ENCODE measurements at regions not wholly inside any gene's neighbourhood (a gene's known extent, or its start where the extent isn't known, plus 50 kb on each side); places are given as distances from the start of the nearest gene placed in this dataset.

DNA sequence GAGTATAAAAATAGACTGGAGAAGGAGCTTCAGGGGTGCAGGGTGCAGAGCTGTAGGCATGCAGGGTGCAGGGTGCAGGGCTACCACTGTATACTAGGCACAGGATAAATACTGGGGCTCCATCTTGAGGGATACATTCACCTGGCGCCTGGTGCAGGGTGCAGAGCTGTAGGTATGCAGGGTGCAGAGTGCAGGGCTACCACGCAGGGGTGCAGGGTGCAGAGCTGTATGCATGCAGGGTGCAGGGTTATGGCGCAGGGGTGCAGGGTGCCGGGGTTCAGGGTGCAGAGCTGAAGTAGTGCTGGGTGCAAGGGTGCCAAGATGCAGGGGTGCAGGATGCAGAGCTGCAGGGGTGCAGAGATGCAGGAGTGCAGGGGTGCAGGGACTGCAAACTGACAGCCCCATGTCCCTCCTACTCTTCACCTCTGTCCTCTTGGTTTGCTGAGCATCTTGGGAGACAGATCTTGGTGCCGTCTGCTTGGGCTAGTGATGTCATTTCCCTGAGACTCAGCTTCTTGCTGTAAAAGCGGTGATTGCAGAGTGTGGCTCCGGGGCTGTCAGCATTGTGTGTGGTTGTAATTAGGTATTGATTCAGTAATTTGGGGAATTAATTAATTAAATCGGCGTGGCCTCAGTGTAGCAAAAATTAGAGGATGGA, 91.2 kb downstream of the ADRA2C start:
- TF ChIP-seq, protein P1, sequence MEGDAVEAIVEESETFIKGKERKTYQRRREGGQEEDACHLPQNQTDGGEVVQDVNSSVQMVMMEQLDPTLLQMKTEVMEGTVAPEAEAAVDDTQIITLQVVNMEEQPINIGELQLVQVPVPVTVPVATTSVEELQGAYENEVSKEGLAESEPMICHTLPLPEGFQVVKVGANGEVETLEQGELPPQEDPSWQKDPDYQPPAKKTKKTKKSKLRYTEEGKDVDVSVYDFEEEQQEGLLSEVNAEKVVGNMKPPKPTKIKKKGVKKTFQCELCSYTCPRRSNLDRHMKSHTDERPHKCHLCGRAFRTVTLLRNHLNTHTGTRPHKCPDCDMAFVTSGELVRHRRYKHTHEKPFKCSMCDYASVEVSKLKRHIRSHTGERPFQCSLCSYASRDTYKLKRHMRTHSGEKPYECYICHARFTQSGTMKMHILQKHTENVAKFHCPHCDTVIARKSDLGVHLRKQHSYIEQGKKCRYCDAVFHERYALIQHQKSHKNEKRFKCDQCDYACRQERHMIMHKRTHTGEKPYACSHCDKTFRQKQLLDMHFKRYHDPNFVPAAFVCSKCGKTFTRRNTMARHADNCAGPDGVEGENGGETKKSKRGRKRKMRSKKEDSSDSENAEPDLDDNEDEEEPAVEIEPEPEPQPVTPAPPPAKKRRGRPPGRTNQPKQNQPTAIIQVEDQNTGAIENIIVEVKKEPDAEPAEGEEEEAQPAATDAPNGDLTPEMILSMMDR (IDR thresholded peaks at IDR 0.05; ENCODE audit: extremely low read depth, missing control alignments) = no peak
- DNase-seq (ENCODE audit: low spot score) = no peak

GRCh38 chr4:3858046-3858730, 92.0 kb downstream of the ADRA2C start:
- TF ChIP-seq, protein P1 (IDR thresholded peaks at IDR 0.05; ENCODE audit: extremely low read depth, missing control alignments) = no peak
- no peak for DNase-seq (ENCODE audit: low spot score)

GRCh38 chr4:3858765-3859388, 92.7 kb downstream of the ADRA2C start:
- TF ChIP-seq, protein P1 (IDR thresholded peaks at IDR 0.05; ENCODE audit: extremely low read depth, missing control alignments) = no peak
- DNase-seq (ENCODE audit: low spot score) = no peak

DNA sequence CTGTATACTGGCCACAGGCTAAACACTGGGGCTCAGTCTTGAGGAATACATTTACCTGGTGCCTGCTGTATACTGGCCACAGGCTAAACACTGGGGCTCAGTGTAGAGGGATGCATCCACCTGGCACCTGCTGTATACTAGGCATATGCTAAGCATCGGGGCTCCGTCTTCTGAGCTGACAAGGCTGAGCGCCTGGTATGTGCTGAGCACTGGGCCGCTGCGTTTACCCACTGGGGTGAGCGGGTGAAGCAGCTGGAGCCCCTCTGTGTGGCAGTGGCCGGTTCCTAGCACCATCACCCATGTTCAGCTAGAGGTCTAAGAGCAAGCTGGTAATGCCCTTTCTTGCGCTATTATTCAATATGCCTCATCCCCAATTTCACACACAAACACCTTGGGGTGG, 93.4 kb downstream of the ADRA2C start:
- DNase-seq (ENCODE audit: low spot score) = no peak

DNA sequence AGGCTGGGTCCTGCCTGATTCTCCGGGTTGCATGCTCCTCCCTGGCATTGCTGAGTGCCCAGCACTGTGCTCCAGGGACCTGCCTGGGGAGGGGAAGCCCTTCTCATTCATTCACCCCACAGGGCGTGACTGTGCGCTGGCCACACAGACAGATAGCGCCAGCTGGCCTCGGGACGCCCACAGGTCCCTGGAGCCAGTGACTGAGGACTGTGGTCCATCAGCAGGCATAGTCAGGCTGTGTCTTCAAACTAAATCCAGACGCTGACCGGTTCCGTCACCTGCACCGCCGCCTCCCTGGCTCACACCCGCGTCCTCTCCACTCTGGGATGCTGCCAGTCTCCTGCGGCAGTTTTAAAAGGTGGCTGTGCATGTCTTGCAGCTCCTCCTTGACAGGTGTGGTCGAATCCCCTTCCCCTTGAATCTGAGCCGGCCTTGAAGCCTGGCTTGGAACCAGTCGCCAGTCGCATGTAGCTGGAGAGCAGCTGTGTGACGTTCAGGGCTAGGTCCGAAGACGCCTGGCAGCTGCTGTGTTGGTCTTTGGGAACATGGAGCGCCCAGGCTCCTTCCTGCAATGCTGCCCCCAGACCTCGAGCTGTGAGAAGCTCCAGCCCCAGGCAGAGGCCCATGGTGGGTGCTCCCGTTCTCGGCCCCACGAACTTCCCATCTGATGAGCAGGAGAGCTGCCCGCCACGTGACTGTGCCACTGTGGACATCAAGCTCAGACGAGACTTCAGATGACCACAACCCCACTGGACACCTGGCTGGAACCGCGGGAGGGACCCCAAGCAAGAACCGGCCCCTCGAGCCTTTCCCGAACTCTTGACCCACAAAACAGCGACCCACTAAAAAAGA, 94.1 kb downstream of the ADRA2C start:
- TF ChIP-seq, protein P1 (IDR thresholded peaks at IDR 0.05; ENCODE audit: extremely low read depth, missing control alignments) = no peak
- no peak for DNase-seq (ENCODE audit: low spot score)

More for the DNA sequence above, 93.4 kb downstream of the ADRA2C start:
- TF ChIP-seq, protein P1 (IDR thresholded peaks at IDR 0.05; ENCODE audit: extremely low read depth, missing control alignments) = no peak

DNA sequence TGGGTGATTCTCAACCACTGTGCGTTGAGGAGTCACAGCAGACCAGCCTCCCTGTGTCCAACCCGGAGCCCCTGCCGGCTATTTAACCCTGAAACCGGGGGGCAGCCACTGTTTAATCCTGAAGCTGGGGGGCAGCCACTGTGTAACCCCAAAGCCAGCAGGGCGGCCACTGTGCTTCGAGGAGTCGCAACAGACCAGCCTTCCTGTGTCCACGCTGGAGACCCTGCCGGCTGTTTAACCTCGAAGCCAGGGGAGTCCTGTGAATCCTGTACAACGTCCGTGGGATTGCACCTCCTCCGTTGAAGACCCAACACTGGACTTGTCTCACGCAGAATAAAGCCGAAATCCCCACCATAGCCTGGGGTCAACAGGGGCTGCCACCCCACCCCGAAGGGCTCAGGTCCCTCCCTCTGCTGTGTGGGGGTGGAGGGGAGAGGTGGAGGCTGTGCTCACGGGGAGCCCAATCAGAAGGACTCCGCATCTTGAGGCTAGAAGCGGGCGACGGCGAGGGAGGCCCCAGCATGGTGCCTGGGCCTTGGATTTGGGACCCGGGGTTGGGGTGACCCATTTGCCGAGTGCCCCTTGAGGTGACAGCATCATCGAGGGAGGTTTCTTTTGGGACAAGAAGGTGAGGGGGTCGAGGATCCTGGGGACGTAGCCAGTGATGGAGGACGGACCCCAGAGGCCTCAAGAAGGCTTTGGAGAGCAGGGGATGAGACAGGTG, 94.9 kb downstream of the ADRA2C start:
- TF ChIP-seq, protein P1 (IDR thresholded peaks at IDR 0.05; ENCODE audit: extremely low read depth, missing control alignments) = no peak
- no peak for DNase-seq (ENCODE audit: low spot score)

Data from GM20000 (cell line).